Cardiac fibroblast (primary cell): ENCODE measurements at regions not wholly inside any gene's neighbourhood (a gene's known extent, or its start where the extent isn't known, plus 50 kb on each side); places are given as distances from the start of the nearest gene placed in this dataset.
A peak's percentile ranks its signal among the peaks of the same experiment; 100 is the strongest.

Experiments
- DNase-seq, 2 donors: peaks; one replicate each; pipeline versions ENCODE4 v3.0.0 to v3.0.0-alpha.2; 2010; ENCODE audit warnings: low read depth in 2 of 2
- H3K4me3 ChIP-seq, 2 donors: replicated peaks in 1 of 2; 1 replicate in 1 of 2; 2 replicates in 1 of 2; pipeline ENCODE4 v1.5.1; 2011; ENCODE audit warnings: low read depth in 2 of 2, low read length in 2 of 2, mild to moderate bottlenecking in 2 of 2, moderate library complexity in 1 of 2
- CTCF ChIP-seq: IDR thresholded peaks from one replicate; pipeline ENCODE4 v1.5.1; 2011; ENCODE audit warnings: low read depth, mild to moderate bottlenecking, low read length, inconsistent platforms

- TF ChIP-seq CTCF, result no peak
- H3K4me3 ChIP-seq, result no peak overlapping the region
- DNase-seq, result no peak
These were observed 90.1 kb upstream of the SLC12A2 start for GRCh38 chr5:127993476-127993875.

- no peak overlapping the region for H3K4me3 ChIP-seq
- DNase-seq, result no peak
- TF ChIP-seq CTCF, result no peak
These were observed 89.4 kb upstream of the SLC12A2 start for GRCh38 chr5:127994087-127994660.

GRCh38 chr5:127995556-127995955, 88.0 kb upstream of the SLC12A2 start:
- DNase-seq, result peak in 1 of 2 donors; percentile 65
- no peak overlapping the region for H3K4me3 ChIP-seq
- no peak for TF ChIP-seq CTCF

GRCh38 chr5:127997201-127997704, 86.3 kb upstream of the SLC12A2 start:
- DNase-seq, result peak; percentile 34 to 56
- H3K4me3 ChIP-seq, result no peak overlapping the region
- no peak for TF ChIP-seq CTCF

- no peak for DNase-seq
- no peak overlapping the region for H3K4me3 ChIP-seq
- no peak for TF ChIP-seq CTCF
These were observed 84.5 kb upstream of the SLC12A2 start for GRCh38 chr5:127998950-127999615.

GRCh38 chr5:127999909-128000308, 83.7 kb upstream of the SLC12A2 start:
- H3K4me3 ChIP-seq, result no peak overlapping the region
- TF ChIP-seq CTCF, result no peak
- DNase-seq, result no peak
